NCI-H526 (cell line): ENCODE measurements at regions not wholly inside any gene's neighbourhood (a gene's known extent, or its start where the extent isn't known, plus 50 kb on each side); places are given as distances from the start of the nearest gene placed in this dataset.
"Not testable (repeated sequence)": the region's sequence is repeated elsewhere in the genome, so short reads cannot be mapped to it uniquely, and the experiment has no call there.

Source experiments
- DNase-seq, 2 experiments: peaks; one replicate each; lab custom pipeline; 2025; lab: John Stamatoyannopoulos, UW

DNA sequence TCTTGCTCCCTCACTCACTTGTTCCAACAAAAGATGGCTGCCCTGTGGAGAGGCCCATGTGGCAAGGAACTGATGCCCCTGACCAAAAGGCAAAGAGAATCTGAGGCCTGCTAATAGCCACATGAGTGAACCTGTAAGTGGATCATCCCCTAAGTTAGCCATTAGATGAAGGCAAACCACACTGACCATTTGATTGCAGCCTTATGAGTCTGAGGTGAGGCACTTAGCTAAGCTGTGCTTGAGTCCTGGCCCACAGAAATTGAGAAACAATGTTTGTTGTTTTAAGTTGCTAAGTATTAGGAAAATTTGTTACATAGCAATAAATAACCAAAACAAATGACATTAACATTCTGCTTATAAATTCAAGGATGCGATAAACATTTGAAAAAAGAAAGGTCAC lies 100.1 kb upstream of the BET1 start:
- no peak for DNase-seq

DNA sequence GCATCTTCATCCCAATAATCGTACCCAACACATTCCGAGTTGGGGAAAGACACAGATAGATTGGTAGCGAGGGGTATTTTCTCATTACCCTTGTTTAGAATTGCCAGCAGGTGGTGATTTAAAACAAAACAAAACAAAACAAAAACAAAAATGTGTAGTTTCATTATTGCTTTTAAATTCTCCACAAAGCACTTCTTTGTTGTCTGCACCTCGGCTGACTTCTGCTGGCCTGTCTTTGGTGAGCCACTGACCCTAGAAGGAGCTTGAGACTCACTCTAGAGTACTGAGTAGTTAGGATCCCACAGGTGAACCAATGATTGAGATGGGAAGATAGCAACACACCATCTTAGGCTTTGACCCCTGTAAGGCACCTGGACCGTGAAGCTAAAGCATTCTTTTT lies 105.4 kb upstream of the BET1 start:
- no peak for DNase-seq

DNA sequence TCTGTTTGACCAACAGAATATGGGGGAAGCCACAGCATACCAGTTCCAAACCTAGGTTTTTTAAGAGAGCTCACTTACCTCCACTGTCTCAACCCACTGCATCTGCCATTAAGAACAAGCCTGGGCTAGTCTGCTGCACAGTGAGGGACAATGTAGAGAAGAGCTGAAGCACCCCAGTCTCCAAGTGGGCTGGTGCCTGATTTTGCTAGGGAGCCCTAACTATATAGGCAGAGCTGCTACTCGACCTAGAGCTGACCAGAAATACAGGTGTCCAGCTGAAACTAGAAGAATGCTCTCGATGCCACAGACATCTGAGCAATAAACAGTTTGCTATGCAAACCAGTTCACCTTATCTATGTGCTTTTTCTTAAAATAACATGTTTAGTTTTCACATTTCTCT lies 106.9 kb upstream of the BET1 start:
- DNase-seq: peak in 1 of 2 experiments; percentile 27

DNA sequence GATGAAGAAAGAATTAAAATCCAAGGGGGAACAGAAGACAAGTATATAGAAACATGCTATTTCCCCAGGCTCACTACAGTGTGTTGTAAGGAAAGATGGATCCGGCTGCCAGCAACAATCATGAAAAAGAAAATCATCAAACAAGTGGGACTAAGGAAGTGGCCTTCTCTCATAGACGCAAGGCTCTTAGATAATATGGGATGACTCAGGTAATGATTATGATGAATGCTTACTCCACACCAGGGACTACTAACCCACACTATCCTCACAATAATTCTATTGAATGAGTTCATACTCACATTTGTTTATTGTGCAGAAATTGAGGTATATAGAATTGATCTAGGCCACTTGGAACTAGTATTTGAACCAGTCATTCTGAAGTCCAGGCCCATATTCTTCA lies 111.2 kb upstream of the BET1 start:
- DNase-seq: no peak

DNA sequence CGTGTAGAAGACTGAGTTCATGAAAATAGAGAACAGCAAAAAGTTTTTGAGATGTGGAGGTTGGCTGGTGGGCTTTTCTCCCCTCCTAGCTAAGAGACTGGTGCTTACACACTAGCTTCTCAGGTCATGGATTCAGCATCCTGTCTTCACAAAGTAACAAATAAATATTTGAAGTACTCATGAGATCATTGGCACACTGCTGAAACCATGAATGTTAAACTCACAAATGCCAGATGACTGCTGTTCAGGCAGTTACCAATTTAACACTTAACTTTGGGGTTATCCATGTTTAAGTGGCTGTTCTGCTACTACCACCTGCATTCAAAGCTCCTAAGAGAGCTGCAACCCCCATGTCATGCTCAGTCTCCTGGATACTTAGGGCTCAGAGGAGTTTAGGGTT lies 119.0 kb upstream of the BET1 start:
- DNase-seq: no peak

DNA sequence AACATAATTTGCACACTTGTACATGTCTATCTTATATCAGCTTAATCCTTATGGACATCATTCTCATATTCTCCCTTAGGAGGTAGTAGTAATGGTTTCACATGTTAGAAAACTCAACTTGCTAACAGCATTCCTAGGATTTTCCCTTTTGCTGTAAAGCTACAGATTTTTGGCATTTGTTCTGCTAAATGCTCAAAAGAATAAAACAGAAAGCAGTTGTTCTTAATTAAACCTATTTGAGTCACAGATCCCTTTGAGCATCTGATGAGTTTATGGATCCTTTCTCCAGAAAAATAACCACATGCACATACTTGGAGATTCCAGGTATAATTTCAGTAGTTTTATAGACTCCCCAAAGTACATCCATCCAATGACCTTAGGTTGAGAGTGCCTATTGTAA lies 122.9 kb upstream of the BET1 start:
- no peak for DNase-seq

DNA sequence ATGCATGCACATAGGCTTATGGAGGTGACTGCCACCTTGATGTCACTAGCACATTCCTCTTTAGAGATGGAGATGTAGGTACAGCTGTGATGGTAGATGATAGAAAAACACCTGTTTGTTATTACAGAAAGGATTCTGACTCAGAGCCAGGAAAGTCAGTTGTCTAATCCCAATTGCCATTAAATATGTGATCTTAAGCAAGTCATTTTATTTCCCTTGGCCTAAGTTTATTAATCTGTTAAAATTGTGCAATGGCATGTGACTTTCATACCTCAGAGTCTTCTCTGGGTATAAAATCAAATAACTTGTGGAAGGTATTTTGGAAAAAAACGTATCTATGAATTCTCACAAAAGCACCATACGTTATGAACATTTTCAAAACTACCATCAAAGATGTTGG lies 123.9 kb upstream of the BET1 start:
- no peak for DNase-seq

DNA sequence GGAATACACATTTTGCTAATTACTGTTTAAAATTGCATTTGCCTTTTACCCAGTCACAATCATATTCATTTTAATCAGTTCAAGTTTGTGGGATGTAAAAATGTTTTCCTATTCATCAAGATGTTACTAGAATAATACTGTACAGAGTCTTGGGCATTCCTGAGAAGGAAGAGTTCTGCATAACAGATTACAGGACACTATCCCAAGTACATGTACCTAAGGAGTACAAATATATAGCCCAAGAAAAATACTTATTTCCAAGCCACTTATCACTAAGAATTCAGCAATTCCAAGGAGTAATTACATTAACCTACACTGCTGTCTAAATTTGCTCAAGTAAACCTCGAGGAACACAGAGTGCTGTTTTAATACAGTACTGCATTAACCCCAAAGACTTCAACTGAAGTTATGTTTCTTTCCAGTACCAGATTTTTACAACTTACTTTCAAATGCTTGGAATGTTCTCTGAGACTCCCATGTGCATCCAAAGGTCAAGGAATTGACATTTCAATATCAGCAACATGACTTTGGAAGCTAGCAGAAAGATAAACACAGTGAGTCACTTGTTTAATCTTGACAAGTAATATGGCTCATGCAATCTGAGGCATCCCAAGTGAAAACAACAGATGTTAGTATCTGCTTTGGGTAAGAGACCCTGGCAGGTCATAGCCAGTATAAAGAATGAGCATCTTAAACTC lies 125.4 kb upstream of the BET1 start:
- DNase-seq: no peak

DNA sequence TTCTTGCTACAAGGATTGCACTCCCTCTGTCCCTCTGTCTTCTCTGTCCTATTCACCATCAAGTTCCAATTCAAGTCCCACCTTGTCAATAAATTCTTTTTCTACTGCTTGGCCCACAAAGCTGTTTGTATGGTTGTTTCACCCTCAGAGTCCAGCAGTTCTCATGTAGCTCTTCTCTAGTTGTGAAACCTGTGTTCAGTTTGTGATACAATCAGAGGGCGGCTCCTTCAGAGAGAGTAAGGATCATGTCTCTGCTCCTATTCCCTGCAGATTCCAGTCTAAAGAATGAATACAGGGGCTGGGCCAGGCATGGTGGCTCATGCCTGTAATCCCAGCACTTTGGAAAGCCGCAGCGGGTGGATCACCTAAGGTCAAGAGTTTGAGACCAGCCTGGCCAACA lies 126.6 kb upstream of the BET1 start:
- no peak for DNase-seq

DNA sequence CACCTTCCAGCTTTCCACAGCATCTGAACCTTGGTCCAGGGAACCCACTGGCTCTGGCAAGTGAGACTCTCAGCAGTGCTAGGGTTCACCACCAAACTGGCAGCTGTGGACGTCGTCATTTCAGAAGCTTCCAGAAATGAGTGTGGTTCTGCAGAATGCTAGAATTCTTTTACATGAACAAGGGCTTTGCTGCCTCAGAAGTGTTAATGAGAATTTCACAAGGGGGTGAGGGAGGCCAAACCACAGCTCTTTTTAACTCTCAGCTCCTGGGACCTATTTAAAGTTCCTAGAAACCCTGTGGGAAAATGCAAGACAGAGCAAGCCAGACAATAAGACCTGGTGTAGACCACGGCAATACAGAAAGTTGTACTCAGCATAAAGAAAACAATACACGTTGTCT lies 129.3 kb upstream of the BET1 start:
- DNase-seq: no peak

DNA sequence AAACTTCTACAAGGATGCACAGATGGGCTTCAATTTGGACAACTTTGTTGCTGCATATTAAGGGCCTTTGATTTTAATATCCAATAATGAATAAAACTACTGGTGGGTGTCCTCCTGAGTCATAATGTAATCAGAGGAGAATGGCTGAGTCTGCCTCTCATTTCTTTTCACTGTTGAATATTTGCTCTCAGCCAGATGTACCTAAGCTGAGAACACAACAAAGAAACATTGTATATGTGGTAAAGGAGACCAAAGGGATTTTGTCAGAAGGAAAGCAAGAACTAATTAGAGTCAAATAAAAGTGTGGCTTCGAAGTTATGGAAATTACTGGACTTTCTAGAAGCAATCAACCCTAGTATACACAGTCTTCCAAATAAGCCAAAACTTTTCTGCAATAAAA lies 131.0 kb upstream of the BET1 start:
- DNase-seq: no peak

DNA sequence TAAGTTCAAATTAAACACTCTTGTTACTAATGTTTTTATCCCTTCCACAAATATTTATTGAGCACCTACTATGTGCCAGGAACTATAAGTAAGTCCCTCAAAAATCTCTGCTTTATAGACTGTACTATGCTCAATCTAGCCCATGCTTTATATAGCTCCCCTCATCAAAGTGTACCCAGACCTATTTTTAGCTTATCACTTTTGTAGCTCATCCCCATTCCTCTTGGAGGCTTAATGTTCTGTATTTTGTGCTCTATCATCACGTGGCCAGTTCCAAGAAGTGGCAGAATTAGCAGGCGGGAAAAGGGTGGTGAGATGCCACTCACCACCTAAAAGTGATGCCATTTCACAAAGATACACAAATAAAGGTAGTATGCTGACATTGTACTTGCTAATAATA lies 138.1 kb upstream of the BET1 start:
- DNase-seq: no peak

DNA sequence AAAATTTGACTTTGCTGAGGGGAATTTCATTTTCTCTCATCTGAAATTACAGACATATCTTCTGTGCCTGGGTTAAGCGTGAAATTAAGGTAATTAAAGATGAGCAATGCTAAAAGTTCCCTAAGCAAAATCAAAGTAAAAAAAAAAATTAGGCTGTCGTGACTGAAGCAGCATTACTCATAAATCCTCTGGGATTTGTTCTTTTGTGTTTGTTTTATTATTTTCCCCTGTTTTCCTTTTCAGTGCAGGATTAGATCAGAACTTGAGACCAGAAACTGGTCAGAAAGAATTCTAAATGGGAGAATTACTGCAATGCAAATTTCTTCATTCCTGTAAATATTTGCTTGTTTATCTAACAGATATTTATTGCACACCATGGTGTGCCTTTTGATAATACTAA lies 141.4 kb upstream of the BET1 start:
- DNase-seq: no peak

DNA sequence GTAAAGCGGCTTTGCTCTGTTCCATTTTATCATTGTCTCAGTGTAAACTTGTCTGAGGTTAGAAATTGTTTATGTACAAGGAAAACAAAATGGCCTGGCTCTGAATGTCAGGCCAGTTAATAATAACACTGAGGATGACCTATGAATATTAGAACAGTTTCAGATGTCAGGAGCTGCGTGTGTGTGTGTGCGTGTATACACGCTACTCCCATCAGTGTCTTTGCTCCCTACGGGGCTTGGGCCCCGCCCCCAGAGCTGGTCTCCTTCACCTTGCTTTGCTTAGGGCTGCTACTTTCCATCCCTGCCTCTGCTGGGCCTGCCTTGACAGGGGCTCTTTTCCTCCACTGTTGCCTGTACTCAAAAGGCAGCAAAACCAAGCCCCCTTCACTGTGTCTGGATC lies 142.3 kb upstream of the BET1 start:
- DNase-seq: no peak

DNA sequence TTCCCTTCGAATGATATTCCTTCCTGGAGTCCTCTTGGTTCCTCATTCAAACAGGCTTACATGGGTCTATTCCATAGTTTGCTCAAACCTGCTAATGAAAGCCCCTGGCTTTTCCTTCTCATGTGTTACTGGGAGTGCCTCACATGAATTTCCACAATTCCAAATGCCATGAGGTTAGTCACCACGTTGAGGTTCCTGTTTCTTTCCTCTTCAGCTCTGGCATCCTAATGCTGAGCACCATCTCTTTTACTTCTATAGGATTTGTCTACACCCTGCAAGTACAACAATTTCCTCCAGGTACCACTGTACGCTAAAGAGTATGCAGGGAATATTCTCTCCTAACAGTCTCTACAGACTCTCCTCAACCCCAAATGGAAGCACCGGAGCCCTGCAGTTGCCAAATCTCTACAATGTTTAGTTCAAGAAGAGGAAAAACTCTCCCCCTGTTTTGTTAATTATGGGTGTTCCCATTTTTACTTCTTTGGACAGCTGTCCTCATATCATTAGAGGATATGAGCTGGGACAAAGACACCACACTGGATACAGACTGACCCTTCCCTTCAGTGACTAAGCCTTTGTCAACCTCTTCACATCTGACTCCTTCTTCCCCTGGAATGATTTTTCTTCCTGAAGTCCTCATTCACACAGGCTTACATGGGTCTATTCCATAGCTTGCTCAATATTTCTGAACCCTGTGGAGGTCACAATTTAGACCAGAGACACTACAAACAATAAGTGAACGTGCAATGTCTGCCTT lies 145.8 kb upstream of the BET1 start:
- DNase-seq: no peak

DNA sequence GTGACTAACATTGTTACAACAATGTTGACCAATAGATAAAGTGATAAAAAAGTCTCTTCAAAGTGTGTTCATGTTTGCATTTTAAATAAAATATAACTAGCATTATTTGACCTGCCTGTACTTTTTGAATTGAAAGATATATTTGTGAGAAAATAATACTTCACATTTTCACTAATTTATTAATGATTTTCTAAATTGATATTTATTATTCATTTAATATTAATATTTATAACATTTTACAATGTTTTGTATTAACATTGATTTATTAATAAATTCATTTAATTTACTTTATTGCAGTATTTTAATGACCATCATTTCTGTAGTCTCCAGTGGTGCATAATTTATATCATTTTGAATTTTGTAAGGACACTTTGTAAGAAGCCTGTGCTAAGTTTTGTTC lies 150.0 kb upstream of the BET1 start:
- DNase-seq: no peak

DNA sequence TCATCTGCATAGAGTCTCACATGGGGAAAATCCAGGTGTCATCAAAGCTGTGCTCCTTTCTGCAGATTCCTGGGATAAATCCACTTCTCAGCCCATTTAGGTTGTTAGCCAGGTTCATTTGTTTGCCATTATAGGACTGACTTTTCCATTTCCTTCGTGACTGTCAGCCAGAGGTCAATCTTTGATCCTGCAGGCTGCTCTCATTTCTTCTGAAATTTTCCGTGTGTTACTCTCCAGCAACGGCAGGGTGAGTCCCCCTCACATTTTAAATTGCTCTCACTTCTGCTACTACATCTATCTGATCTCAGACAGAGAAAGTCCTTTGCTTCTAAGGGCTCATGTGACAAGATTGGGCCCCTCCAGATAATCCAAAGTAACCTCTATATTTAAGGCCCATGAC lies 150.7 kb upstream of the BET1 start:
- DNase-seq: no peak

DNA sequence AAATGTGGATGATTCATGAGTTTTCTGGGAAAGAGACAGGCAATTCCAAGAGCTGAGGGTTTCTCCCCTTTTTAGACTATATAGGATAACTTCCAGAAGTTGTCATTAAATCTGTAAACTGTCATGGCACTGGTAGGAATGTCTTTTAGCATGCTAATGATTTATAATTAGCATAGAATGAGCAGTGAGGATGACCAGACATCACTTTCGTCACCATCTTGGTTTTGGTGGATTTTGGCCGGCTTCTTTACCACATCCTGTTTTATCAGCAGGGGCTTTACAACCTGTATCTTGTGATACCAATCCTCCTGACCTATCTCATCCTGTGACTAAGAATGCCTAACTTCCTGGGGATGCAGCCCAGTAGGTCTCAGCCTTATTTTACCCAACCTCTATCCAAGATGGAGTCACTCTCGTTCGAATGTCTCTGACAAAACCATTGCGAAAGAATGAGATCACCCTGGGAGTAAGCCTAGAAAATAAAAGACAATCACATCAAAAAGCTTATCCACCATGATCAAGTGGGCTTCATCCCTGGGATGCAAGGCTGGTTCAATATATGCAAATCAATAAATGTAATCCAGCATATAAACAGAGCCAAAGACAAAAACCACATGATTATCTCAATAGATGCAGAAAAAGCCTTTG lies 153.6 kb upstream of the BET1 start:
- DNase-seq: not testable (repeated sequence)

DNA sequence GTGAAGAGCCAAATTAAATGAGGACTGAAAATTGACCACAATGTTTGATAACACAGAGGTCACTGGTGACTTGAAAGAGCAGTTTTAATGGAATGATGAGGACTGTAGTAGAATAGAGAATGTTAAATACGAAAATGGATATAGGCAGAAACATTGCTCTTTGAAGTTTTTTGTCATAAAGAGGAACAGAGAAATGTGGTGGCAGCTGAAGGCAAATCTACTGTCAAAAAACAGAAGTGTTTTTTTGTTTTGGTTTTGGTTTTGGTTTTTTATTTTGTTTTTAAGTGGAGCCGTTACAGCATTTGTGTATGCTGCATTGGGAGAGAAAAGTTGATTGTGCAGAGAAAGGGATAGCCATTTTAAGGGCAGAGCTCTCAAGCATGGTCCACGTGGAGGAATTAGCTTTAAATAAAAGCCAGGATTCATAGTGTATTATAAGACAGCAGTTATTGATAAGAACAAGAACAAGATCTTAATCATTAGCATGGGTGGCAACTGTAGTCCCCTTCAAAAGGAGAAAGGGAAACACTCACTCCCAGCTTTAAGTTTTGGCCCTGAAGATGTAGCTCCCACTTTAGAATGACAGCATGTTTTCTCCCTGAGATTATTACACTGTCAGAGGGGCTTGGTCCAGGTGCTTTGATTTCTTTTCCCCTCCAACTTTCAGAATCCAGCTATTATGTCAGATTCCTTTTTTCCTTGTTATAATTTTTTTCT lies 156.7 kb upstream of the BET1 start:
- DNase-seq: no peak

DNA sequence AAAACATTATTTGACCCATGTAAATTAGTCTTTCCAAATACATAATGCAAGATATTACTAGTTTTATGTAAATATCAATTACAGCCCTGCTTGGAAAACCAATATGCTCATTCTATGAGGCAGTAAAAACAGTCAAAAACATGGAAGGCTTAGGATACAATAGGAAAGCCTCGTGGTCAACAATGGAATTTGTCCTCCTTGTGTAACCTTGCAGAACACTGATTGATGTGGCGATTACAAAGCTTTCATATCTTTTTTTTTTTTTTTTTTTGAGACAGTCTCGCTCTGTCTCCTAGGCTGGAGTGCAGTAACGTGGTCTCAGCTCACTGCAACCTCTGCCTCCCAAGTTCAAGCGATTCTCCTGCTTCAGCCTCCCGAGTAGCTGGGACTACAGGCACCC lies 157.3 kb upstream of the BET1 start:
- no peak for DNase-seq

DNA sequence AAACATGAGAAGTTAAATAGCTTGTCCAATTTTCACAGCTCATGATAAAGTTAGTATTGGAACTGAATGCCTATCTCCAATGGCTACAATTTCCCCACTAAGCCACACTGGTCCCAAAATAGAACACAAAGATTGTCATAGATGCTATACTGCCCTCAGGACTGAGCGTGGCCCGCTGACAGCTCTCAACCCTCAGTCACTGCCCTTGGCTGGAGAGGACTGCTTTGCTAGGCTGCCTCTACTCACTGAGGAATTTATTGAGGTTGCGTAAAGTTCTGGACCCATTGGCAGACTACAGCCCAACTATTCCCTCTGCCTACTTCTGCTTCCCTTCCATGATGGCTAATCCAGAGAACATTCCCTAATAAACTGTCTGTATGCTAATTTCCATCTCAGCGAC lies 165.5 kb upstream of the BET1 start:
- no peak for DNase-seq

DNA sequence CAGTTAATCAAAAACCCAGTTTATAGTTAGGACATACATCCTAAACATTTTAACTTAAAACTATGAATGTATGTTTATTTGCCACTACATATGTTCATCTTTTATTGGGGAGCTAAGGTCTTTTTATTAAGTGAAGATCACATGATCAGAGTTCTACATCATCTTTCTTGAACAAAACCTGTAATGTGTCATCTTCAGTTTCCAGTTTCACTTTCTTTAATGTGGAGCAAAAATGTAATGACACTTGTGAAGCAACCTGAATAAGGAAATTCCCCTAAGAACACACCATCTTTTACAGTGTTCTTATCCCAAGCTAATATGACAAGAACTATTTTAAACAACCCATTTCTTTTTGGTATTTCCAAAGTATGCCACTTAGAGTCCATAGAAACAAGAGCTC lies 166.7 kb upstream of the BET1 start:
- DNase-seq: no peak

DNA sequence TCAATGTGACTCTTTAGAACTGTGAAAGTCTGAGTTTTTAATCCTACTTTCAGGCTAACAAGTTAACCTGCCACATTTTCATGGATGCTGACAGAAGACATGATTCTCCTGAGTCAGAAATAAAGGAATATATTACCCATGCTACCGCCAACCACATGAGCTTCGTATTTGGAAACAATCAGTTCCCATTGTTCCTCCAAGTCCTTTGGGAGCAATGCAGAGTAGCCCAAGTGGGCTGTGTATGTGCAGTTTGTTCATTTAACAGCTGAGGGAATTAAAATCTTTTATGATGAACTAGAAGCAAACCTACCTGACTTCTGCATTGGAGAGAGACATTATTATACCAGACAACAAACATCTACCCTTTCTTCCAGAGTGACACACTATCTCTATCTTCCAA lies 169.3 kb upstream of the BET1 start:
- DNase-seq: no peak
